ENCODE measurements at regions not wholly inside any gene's neighbourhood (a gene's known extent, or its start where the extent isn't known, plus 50 kb on each side); places are given as distances from the start of the nearest gene placed in this dataset.

- Histone ChIP-seq H3K27me3 (replicated peaks) (no peaks in the 10 kb centered on the region), H3K36me3 (no peaks in the 10 kb centered on the region), H3K4me1 (replicated peaks) (no peaks in the 10 kb centered on the region), H3K27ac (no peak overlapping the region), H3K9me3 (replicated peaks) (no peaks in the 10 kb centered on the region), H3K4me3 (no peak overlapping the region)
- no peak for DNase-seq (ENCODE audit: low read depth in 1 of 2, low spot score in 2 of 2)
These were observed 297.0 kb upstream of the PUDP start for GRCh38 chrX:7444967-7445366.

- Histone ChIP-seq H3K9me3 (replicated peaks) (no peaks in the 10 kb centered on the region), H3K27me3 (replicated peaks) (no peaks in the 10 kb centered on the region)
These were observed 293.6 kb upstream of the PUDP start for GRCh38 chrX:7441586-7441985.

GRCh38 chrX:7435822-7436221 lies 287.9 kb upstream of the PUDP start:
- Histone ChIP-seq H3K27me3 (replicated peaks) (no peaks in the 10 kb centered on the region), H3K4me3 (no peak overlapping the region), H3K27ac (no peak overlapping the region), H3K9me3 (replicated peaks) (no peaks in the 10 kb centered on the region), H3K36me3 (no peaks in the 10 kb centered on the region), H3K4me1 (replicated peaks) (no peaks in the 10 kb centered on the region)
- no peak for DNase-seq (ENCODE audit: low read depth in 1 of 2, low spot score in 2 of 2)

More at GRCh38 chrX:7441586-7441985, 293.6 kb upstream of the PUDP start:
- no peak for DNase-seq (ENCODE audit: low read depth in 1 of 2, low spot score in 2 of 2)
- Histone ChIP-seq H3K27ac (no peak overlapping the region), H3K36me3 (no peaks in the 10 kb centered on the region), H3K4me3 (no peak overlapping the region), H3K4me1 (replicated peaks) (no peaks in the 10 kb centered on the region)

GRCh38 chrX:7432901-7433300 lies 284.9 kb upstream of the PUDP start:
- no peaks in the 10 kb centered on the region for H3K27me3 ChIP-seq (replicated peaks)
- DNase-seq (ENCODE audit: low read depth in 1 of 2, low spot score in 2 of 2) = no peak
- H3K4me3 ChIP-seq = no peak overlapping the region
- H3K9me3 ChIP-seq (replicated peaks) = no peaks in the 10 kb centered on the region
- no peaks in the 10 kb centered on the region for H3K4me1 ChIP-seq (replicated peaks)
- H3K27ac ChIP-seq = no peak overlapping the region
- H3K36me3 ChIP-seq = no peaks in the 10 kb centered on the region

GRCh38 chrX:7420717-7421116 lies 272.8 kb upstream of the PUDP start:
- Histone ChIP-seq H3K27me3 (replicated peaks) (no peaks in the 10 kb centered on the region), H3K36me3 (no peaks in the 10 kb centered on the region), H3K4me1 (replicated peaks) (no peaks in the 10 kb centered on the region), H3K4me3 (no peak overlapping the region), H3K9me3 (replicated peaks) (no peaks in the 10 kb centered on the region), H3K27ac (no peak overlapping the region)
- no peak for DNase-seq (ENCODE audit: low read depth in 1 of 2, low spot score in 2 of 2)

GRCh38 chrX:7414753-7415152 lies 266.8 kb upstream of the PUDP start:
- DNase-seq (ENCODE audit: low read depth in 1 of 2, low spot score in 2 of 2) = no peak
- Histone ChIP-seq H3K27ac (no peak overlapping the region), H3K4me1 (replicated peaks) (no peaks in the 10 kb centered on the region), H3K36me3 (no peaks in the 10 kb centered on the region), H3K9me3 (replicated peaks) (no peaks in the 10 kb centered on the region), H3K27me3 (replicated peaks) (no peaks in the 10 kb centered on the region), H3K4me3 (no peak overlapping the region)

GRCh38 chrX:7412840-7413239 lies 264.9 kb upstream of the PUDP start:
- no peaks in the 10 kb centered on the region for H3K4me1 ChIP-seq (replicated peaks)
- DNase-seq (ENCODE audit: low read depth in 1 of 2, low spot score in 2 of 2) = no peak
- H3K27me3 ChIP-seq (replicated peaks) = no peaks in the 10 kb centered on the region
- H3K4me3 ChIP-seq = no peak overlapping the region
- no peak overlapping the region for H3K27ac ChIP-seq
- no peaks in the 10 kb centered on the region for H3K36me3 ChIP-seq
- H3K9me3 ChIP-seq (replicated peaks) = no peaks in the 10 kb centered on the region

GRCh38 chrX:7409866-7410265 lies 261.9 kb upstream of the PUDP start:
- H3K27ac ChIP-seq = no peak overlapping the region
- no peaks in the 10 kb centered on the region for H3K36me3 ChIP-seq
- H3K4me3 ChIP-seq = no peak overlapping the region
- no peaks in the 10 kb centered on the region for H3K4me1 ChIP-seq (replicated peaks)
- no peak for DNase-seq (ENCODE audit: low read depth in 1 of 2, low spot score in 2 of 2)
- no peaks in the 10 kb centered on the region for H3K27me3 ChIP-seq (replicated peaks)
- no peaks in the 10 kb centered on the region for H3K9me3 ChIP-seq (replicated peaks)

GRCh38 chrX:7399373-7399772 lies 251.4 kb upstream of the PUDP start:
- Histone ChIP-seq H3K9me3 (replicated peaks) (no peaks in the 10 kb centered on the region), H3K27me3 (replicated peaks) (no peaks in the 10 kb centered on the region)

GRCh38 chrX:7390441-7390840 lies 242.5 kb upstream of the PUDP start:
- no peaks in the 10 kb centered on the region for H3K4me1 ChIP-seq (replicated peaks)
- H3K4me3 ChIP-seq = no peak overlapping the region
- H3K27me3 ChIP-seq (replicated peaks) = no peaks in the 10 kb centered on the region
- no peak for DNase-seq (ENCODE audit: low read depth in 1 of 2, low spot score in 2 of 2)
- no peaks in the 10 kb centered on the region for H3K9me3 ChIP-seq (replicated peaks)
- no peaks in the 10 kb centered on the region for H3K36me3 ChIP-seq
- H3K27ac ChIP-seq = no peak overlapping the region

More at GRCh38 chrX:7399373-7399772, 251.4 kb upstream of the PUDP start:
- Histone ChIP-seq H3K36me3 (no peaks in the 10 kb centered on the region), H3K27ac (no peak overlapping the region), H3K4me3 (no peak overlapping the region), H3K4me1 (replicated peaks) (no peaks in the 10 kb centered on the region)
- DNase-seq (ENCODE audit: low read depth in 1 of 2, low spot score in 2 of 2) = no peak

GRCh38 chrX:7389576-7389975 lies 241.6 kb upstream of the PUDP start:
- Histone ChIP-seq H3K4me3 (no peak overlapping the region), H3K27ac (no peak overlapping the region)

GRCh38 chrX:7385131-7385530 lies 237.2 kb upstream of the PUDP start:
- no peaks in the 10 kb centered on the region for H3K36me3 ChIP-seq
- no peaks in the 10 kb centered on the region for H3K4me1 ChIP-seq (replicated peaks)
- DNase-seq (ENCODE audit: low read depth in 1 of 2, low spot score in 2 of 2) = no peak
- no peak overlapping the region for H3K27ac ChIP-seq
- no peaks in the 10 kb centered on the region for H3K9me3 ChIP-seq (replicated peaks)
- no peak overlapping the region for H3K4me3 ChIP-seq
- no peaks in the 10 kb centered on the region for H3K27me3 ChIP-seq (replicated peaks)

More at GRCh38 chrX:7389576-7389975, 241.6 kb upstream of the PUDP start:
- Histone ChIP-seq H3K4me1 (replicated peaks) (no peaks in the 10 kb centered on the region), H3K27me3 (replicated peaks) (no peaks in the 10 kb centered on the region), H3K9me3 (replicated peaks) (no peaks in the 10 kb centered on the region), H3K36me3 (no peaks in the 10 kb centered on the region)
- DNase-seq (ENCODE audit: low read depth in 1 of 2, low spot score in 2 of 2) = no peak

GRCh38 chrX:7378406-7378805 lies 230.5 kb upstream of the PUDP start:
- DNase-seq (ENCODE audit: low read depth in 1 of 2, low spot score in 2 of 2) = no peak
- Histone ChIP-seq H3K4me1 (replicated peaks) (peaks cover 4% of the 10 kb centered on the region), H3K27me3 (replicated peaks) (no peaks in the 10 kb centered on the region), H3K27ac (no peak overlapping the region), H3K4me3 (no peak overlapping the region), H3K36me3 (no peaks in the 10 kb centered on the region), H3K9me3 (replicated peaks) (no peaks in the 10 kb centered on the region)

- H3K36me3 ChIP-seq = no peaks in the 10 kb centered on the region
- H3K4me1 ChIP-seq (replicated peaks) = peaks cover 14% of the 10 kb centered on the region
- no peak overlapping the region for H3K4me3 ChIP-seq
- no peaks in the 10 kb centered on the region for H3K9me3 ChIP-seq (replicated peaks)
- peak overlapping the region; percentile 89 for H3K27ac ChIP-seq
- H3K27me3 ChIP-seq (replicated peaks) = no peaks in the 10 kb centered on the region
- DNase-seq (ENCODE audit: low read depth in 1 of 2, low spot score in 2 of 2) = peak in 1 of 2 experiments; percentile 47
These were observed 225.0 kb upstream of the PUDP start for GRCh38 chrX:7372825-7373525.

- no peaks in the 10 kb centered on the region for H3K36me3 ChIP-seq
- no peak for DNase-seq (ENCODE audit: low read depth in 1 of 2, low spot score in 2 of 2)
- no peak overlapping the region for H3K4me3 ChIP-seq
- H3K4me1 ChIP-seq (replicated peaks) = no peaks in the 10 kb centered on the region
- no peaks in the 10 kb centered on the region for H3K9me3 ChIP-seq (replicated peaks)
- no peak overlapping the region for H3K27ac ChIP-seq
- no peaks in the 10 kb centered on the region for H3K27me3 ChIP-seq (replicated peaks)
These were observed 214.2 kb upstream of the PUDP start for GRCh38 chrX:7362111-7362510.

Measured in SJSA1 (cell line).